ENCODE measurements at regions not wholly inside any gene's neighbourhood (a gene's known extent, or its start where the extent isn't known, plus 50 kb on each side); places are given as distances from the start of the nearest gene placed in this dataset.

- Histone ChIP-seq H3K27me3 (ENCODE audit: insufficient read depth, low read length, poor library complexity) (no peaks in the 10 kb centered on the region), H3K79me2 (ENCODE audit: insufficient read depth, low read length) (no peaks in the 10 kb centered on the region), H3K9me3 (ENCODE audit: insufficient read depth, low read length, severe bottlenecking) (no peaks in the 10 kb centered on the region), H3K9ac (ENCODE audit: low read depth, low read length) (no peak overlapping the region), H3K4me3 (ENCODE audit: low read depth in 1 of 2, low read length in 2 of 2) (no peak overlapping the region), H3K36me3 (ENCODE audit: insufficient read depth, low read length) (no peaks in the 10 kb centered on the region), H2AFZ (ENCODE audit: low read depth, low read length) (no peak overlapping the region), H3K4me2 (ENCODE audit: insufficient read depth, low read length) (no peak overlapping the region), H4K20me1 (ENCODE audit: insufficient read depth, low read length) (no peaks in the 10 kb centered on the region), H3K27ac (ENCODE audit: low read length) (no peak overlapping the region), H3K4me1 (ENCODE audit: insufficient read depth, low read length) (no peaks in the 10 kb centered on the region)
- ATAC-seq (ENCODE audit: insufficient read depth, low read depth) (no peak), DNase-seq (no peak)
- TF ChIP-seq EZH2 (IDR thresholded peaks at IDR 0.05; ENCODE audit: borderline replicate concordance, low read depth, low read length, severe bottlenecking): no peak
- TF ChIP-seq, protein P1, sequence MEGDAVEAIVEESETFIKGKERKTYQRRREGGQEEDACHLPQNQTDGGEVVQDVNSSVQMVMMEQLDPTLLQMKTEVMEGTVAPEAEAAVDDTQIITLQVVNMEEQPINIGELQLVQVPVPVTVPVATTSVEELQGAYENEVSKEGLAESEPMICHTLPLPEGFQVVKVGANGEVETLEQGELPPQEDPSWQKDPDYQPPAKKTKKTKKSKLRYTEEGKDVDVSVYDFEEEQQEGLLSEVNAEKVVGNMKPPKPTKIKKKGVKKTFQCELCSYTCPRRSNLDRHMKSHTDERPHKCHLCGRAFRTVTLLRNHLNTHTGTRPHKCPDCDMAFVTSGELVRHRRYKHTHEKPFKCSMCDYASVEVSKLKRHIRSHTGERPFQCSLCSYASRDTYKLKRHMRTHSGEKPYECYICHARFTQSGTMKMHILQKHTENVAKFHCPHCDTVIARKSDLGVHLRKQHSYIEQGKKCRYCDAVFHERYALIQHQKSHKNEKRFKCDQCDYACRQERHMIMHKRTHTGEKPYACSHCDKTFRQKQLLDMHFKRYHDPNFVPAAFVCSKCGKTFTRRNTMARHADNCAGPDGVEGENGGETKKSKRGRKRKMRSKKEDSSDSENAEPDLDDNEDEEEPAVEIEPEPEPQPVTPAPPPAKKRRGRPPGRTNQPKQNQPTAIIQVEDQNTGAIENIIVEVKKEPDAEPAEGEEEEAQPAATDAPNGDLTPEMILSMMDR (IDR thresholded peaks at IDR 0.05; ENCODE audit: borderline replicate concordance, extremely low read depth, low read length, poor library complexity, severe bottlenecking): no peak
Observed at GRCh38 chr5:29972597-29972996, 1220.9 kb upstream of the CDH6 start.

- Histone ChIP-seq H3K36me3 (ENCODE audit: insufficient read depth, low read length) (no peaks in the 10 kb centered on the region), H3K4me1 (ENCODE audit: insufficient read depth, low read length) (no peaks in the 10 kb centered on the region), H3K79me2 (ENCODE audit: insufficient read depth, low read length) (no peaks in the 10 kb centered on the region), H4K20me1 (ENCODE audit: insufficient read depth, low read length) (no peaks in the 10 kb centered on the region), H3K27me3 (ENCODE audit: insufficient read depth, low read length, poor library complexity) (no peaks in the 10 kb centered on the region), H3K27ac (ENCODE audit: low read length) (no peak overlapping the region), H3K4me3 (ENCODE audit: low read depth in 1 of 2, low read length in 2 of 2) (no peak overlapping the region), H3K4me2 (ENCODE audit: insufficient read depth, low read length) (no peak overlapping the region), H3K9ac (ENCODE audit: low read depth, low read length) (no peak overlapping the region), H3K9me3 (ENCODE audit: insufficient read depth, low read length, severe bottlenecking) (peaks cover 5% of the 10 kb centered on the region), H2AFZ (ENCODE audit: low read depth, low read length) (no peak overlapping the region)
- no peak for DNase-seq
- TF ChIP-seq, protein P1 (IDR thresholded peaks at IDR 0.05; ENCODE audit: borderline replicate concordance, extremely low read depth, low read length, poor library complexity, severe bottlenecking): no peak
- no peak for TF ChIP-seq EZH2 (IDR thresholded peaks at IDR 0.05; ENCODE audit: borderline replicate concordance, low read depth, low read length, severe bottlenecking)
- no peak for ATAC-seq (ENCODE audit: insufficient read depth, low read depth)
Observed at GRCh38 chr5:29963956-29964355, 1229.5 kb upstream of the CDH6 start.

DNA sequence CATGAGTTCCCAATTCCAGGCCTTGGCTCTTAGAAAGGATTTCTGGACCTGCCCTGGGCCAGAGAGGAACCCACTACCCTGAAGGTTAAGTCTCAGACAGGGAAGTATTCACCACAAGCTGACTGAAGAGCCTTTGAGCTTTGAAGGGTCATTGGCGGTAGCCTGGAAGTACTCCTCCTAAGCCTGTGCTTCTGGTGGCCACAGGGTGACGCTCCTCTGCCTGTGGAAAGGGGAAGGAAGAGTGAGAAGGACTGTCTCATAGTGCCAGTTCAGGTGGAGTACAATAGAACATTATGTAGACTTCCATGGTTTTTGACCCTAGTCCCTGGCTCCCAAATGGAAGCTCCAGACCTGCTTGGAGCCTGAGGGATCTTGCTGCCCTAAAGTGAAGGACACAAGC is 1233.2 kb upstream of the CDH6 start:
- Histone ChIP-seq H3K27ac (ENCODE audit: low read length) (no peak overlapping the region), H3K4me3 (ENCODE audit: low read depth in 1 of 2, low read length in 2 of 2) (no peak overlapping the region), H2AFZ (ENCODE audit: low read depth, low read length) (no peak overlapping the region), H3K4me1 (ENCODE audit: insufficient read depth, low read length) (no peaks in the 10 kb centered on the region), H3K27me3 (ENCODE audit: insufficient read depth, low read length, poor library complexity) (no peaks in the 10 kb centered on the region), H3K9me3 (ENCODE audit: insufficient read depth, low read length, severe bottlenecking) (peaks cover 10% of the 10 kb centered on the region), H3K9ac (ENCODE audit: low read depth, low read length) (no peak overlapping the region), H3K36me3 (ENCODE audit: insufficient read depth, low read length) (no peaks in the 10 kb centered on the region), H4K20me1 (ENCODE audit: insufficient read depth, low read length) (no peaks in the 10 kb centered on the region), H3K79me2 (ENCODE audit: insufficient read depth, low read length) (no peaks in the 10 kb centered on the region), H3K4me2 (ENCODE audit: insufficient read depth, low read length) (no peak overlapping the region)
- no peak for TF ChIP-seq EZH2 (IDR thresholded peaks at IDR 0.05; ENCODE audit: borderline replicate concordance, low read depth, low read length, severe bottlenecking)
- TF ChIP-seq, protein P1 (IDR thresholded peaks at IDR 0.05; ENCODE audit: borderline replicate concordance, extremely low read depth, low read length, poor library complexity, severe bottlenecking): no peak
- ATAC-seq (ENCODE audit: insufficient read depth, low read depth) (no peak), DNase-seq (no peak)

Data from DND-41 (cell line).